Heart left ventricle (tissue), 16 donors: ENCODE measurements at regions not wholly inside any gene's neighbourhood (a gene's known extent, or its start where the extent isn't known, plus 50 kb on each side); places are given as distances from the start of the nearest gene placed in this dataset.
"Not testable (repeated sequence)": the region's sequence is repeated elsewhere in the genome, so short reads cannot be mapped to it uniquely, and the experiment has no call there.

Experiments
- ATAC-seq, 4 donors: fragments of 200-7000 bp; cut with Tn5 transposase; one replicate each; pipeline ENCODE4 v1.9.1; 2020 to 2022; ENCODE audit warnings: moderate library complexity in 4 of 4, mild to moderate bottlenecking in 3 of 4, moderate number of reproducible peaks in 1 of 4
- DNase-seq, 5 donors: peaks; one replicate each; pipeline ENCODE4 v3.0.0-alpha.2; 2020
- H3K27ac ChIP-seq, 12 donors: fragments of 200-600 bp; sonication (generic) in 4 of 12; one replicate each; pipeline versions ENCODE4 v1.5.0 to v1.8.0; 2016 to 2022; ENCODE audit warnings: mild to moderate bottlenecking in 2 of 12
- H3K27me3 ChIP-seq, 9 donors: fragments of 200-600 bp; sonication (generic) in 2 of 9; one replicate each; pipeline versions ENCODE4 v1.5.1 to v1.8.0; 2016 to 2022; ENCODE audit warnings: mild to moderate bottlenecking in 3 of 9
- H3K36me3 ChIP-seq, 9 donors: fragments of 200-600 bp; sonication (generic) in 2 of 9; one replicate each; pipeline versions ENCODE4 v1.5.0 to v1.8.0; 2018 to 2022; ENCODE audit warnings: mild to moderate bottlenecking in 2 of 9
- H3K4me1 ChIP-seq, 12 donors: fragments of 200-600 bp; sonication (generic) in 4 of 12; one replicate each; pipeline versions ENCODE4 v1.5.0 to v1.8.0; 2016 to 2022; ENCODE audit warnings: mild to moderate bottlenecking in 3 of 12
- H3K4me3 ChIP-seq, 12 donors: fragments of 200-600 bp; sonication (generic) in 4 of 12; one replicate each; pipeline versions ENCODE4 v1.5.0 to v1.8.0; 2017 to 2022; ENCODE audit warnings: mild to moderate bottlenecking in 9 of 12, moderate library complexity in 4 of 12
- H3K9me3 ChIP-seq, 12 donors: fragments of 200-600 bp; sonication (generic) in 4 of 12; one replicate each; pipeline versions ENCODE4 v1.5.0 to v1.8.0; 2016 to 2022; ENCODE audit warnings: mild to moderate bottlenecking in 1 of 12
- CTCF ChIP-seq, 12 donors: fragments of 200-600 bp; sonication (generic) in 4 of 12; IDR thresholded peaks; one replicate each; pipeline versions ENCODE4 v1.5.0 to v1.8.0; 2018 to 2022; ENCODE audit warnings: antibody characterized with exemption in 12 of 12, mild to moderate bottlenecking in 5 of 12
- POLR2A ChIP-seq, 2 donors: fragments of 450-650 bp; IDR thresholded peaks; one replicate each; pipeline ENCODE4 v1.6.1; 2017; ENCODE audit warnings: antibody characterized with exemption in 2 of 2, mild to moderate bottlenecking in 2 of 2, moderate library complexity in 2 of 2
- WGBS, 4 donors: extraction: QIAGEN DNeasy Blood & Tissue Kit in 2 of 4; methylation state at CpG; one replicate each; pipeline versions ENCODE4 v1.1.5 to v1.1.7; 2013 to 2018; 5-methylcytosine and 5-hydroxymethylcytosine counted together
- intact Hi-C, 10 donors: fragments of 100-400 bp; cut with DNase I; formaldehyde crosslinking; loops; one replicate each; pipeline versions ENCODE4 v1.11.1 to v1.14.2; 2022
- donor health status: ischemic (EF 13 %, LVEDD 7.1; RV severe dilation, severe dysfunction).
- donor health status: healthy with polysubstance abuse.
- donor health status: DM: no; HTN: yes; CAD: no.
- donor health status: DM: no; HTN: no; CAD: no.
- donor health status: ischemic (EF 25% LVEDD 6.9; RV normal size, moderate dysfunction).
- donor health status: ischemic (EF 25% LVEDD 5.7; RV mildly dilated, moderate dysfunction).
- donor health status: healthy.
- donor health status: DM: yes; HTN: yes; CAD: no.
- donor health status: ischemic (EF 35%, LVEDD 5.7; RV mildly dilated, moderate dysfunction).
- donor health status: nonischemic (EF 11% LVEDD 7.7; RV severe dilation, severe dysfunction).
- donor health status: DM: yes; HTN: yes; CAD: no.
- donor health status: PGD.
- donor health status: ischemic (EF 29% LVEDD 5.4; RV normal size, mild dysfunction).
- donor health status: nonischemic (EF 23%, LVEDD 6.1; RV moderate dilation, normal function).

GRCh38 chr4:69344786-69345185 lies 64.5 kb downstream of the UGT2B28 start:
- H3K36me3 ChIP-seq, H3K4me3 ChIP-seq, intact Hi-C loops, H3K9me3 ChIP-seq, H3K27me3 ChIP-seq, H3K27ac ChIP-seq, H3K4me1 ChIP-seq, ATAC-seq, DNase-seq: not testable (repeated sequence)
- 65 to 83% (median 79%) methylated on average over 2 to 3 of the region's 3 CpGs for WGBS, 4 donors

- intact Hi-C loops, ATAC-seq: not testable (repeated sequence)
- WGBS, 4 donors, result 66 to 81% (median 77%) methylated on average over 8 to 10 of the region's 10 CpGs
These were observed 68.5 kb downstream of the UGT2B28 start for GRCh38 chr4:69348746-69349145.

GRCh38 chr4:69360271-69360670 lies 80.0 kb downstream of the UGT2B28 start:
- Histone ChIP-seq H3K27me3 (no peaks in the 10 kb centered on the region), H3K9me3 (peaks cover 0 to 4% (median 0%) of the 10 kb centered on the region in 12 donors), H3K36me3 (no peaks in the 10 kb centered on the region), H3K27ac (no peak overlapping the region), H3K4me1 (no peaks in the 10 kb centered on the region), H3K4me3 (no peak overlapping the region)
- WGBS, 4 donors, result 64 to 73% (median 69%) methylated on average over 1 of the region's 1 CpG
- intact Hi-C loops, result no loop called here
- DNase-seq (no peak), ATAC-seq (no peak)
- TF ChIP-seq CTCF (IDR thresholded peaks at IDR 0.05) (no peak), POLR2A (IDR thresholded peaks at IDR 0.05) (no peak)

More at GRCh38 chr4:69348746-69349145, 68.5 kb downstream of the UGT2B28 start:
- not testable (repeated sequence) for H3K36me3 ChIP-seq, H3K4me3 ChIP-seq, DNase-seq, H3K27me3 ChIP-seq, H3K27ac ChIP-seq, H3K4me1 ChIP-seq
- peaks cover 0 to 13% (median 0%) of the 10 kb centered on the region in 12 donors for H3K9me3 ChIP-seq

- ATAC-seq, H3K27ac ChIP-seq, H3K9me3 ChIP-seq, H3K4me1 ChIP-seq, DNase-seq, H3K27me3 ChIP-seq, H3K36me3 ChIP-seq, intact Hi-C loops, H3K4me3 ChIP-seq: not testable (repeated sequence)
These were observed 80.5 kb downstream of the UGT2B28 start for GRCh38 chr4:69360768-69361167.

GRCh38 chr4:69362351-69362750 lies 82.1 kb downstream of the UGT2B28 start:
- no peak overlapping the region for H3K27ac ChIP-seq
- H3K36me3 ChIP-seq, result no peaks in the 10 kb centered on the region
- WGBS, 4 donors, result 73 to 82% (median 76%) methylated on average over 3 of the region's 3 CpGs
- intact Hi-C loops, result no loop called here
- ATAC-seq, result no peak
- H3K27me3 ChIP-seq, result no peaks in the 10 kb centered on the region
- no peaks in the 10 kb centered on the region for H3K4me1 ChIP-seq
- H3K9me3 ChIP-seq, result peaks cover 0 to 4% (median 0%) of the 10 kb centered on the region in 12 donors
- H3K4me3 ChIP-seq, result no peak overlapping the region
- DNase-seq, result no peak
- TF ChIP-seq POLR2A (IDR thresholded peaks at IDR 0.05) (no peak), CTCF (IDR thresholded peaks at IDR 0.05) (no peak)

- H3K27ac ChIP-seq, ATAC-seq, H3K4me1 ChIP-seq, H3K4me3 ChIP-seq, H3K36me3 ChIP-seq, H3K27me3 ChIP-seq, intact Hi-C loops, H3K9me3 ChIP-seq, DNase-seq: not testable (repeated sequence)
- 72 to 86% (median 73%) methylated on average over 2 of the region's 2 CpGs for WGBS, 4 donors
These were observed 87.4 kb downstream of the UGT2B28 start for GRCh38 chr4:69367664-69368063.
